ENCODE measurements at regions not wholly inside any gene's neighbourhood (a gene's known extent, or its start where the extent isn't known, plus 50 kb on each side); places are given as distances from the start of the nearest gene placed in this dataset.

- no peaks in the 10 kb centered on the region for H3K27me3 ChIP-seq (ENCODE audit: insufficient read depth, low read length)
- H3K4me3 ChIP-seq (ENCODE audit: low read length), result no peak overlapping the region
- H3K4me1 ChIP-seq (ENCODE audit: insufficient read depth, low read length), result no peaks in the 10 kb centered on the region
- H3K9me3 ChIP-seq (ENCODE audit: low read depth, low read length), result no peaks in the 10 kb centered on the region
Measured at GRCh38 chr1:38114241-38115026, 67.8 kb upstream of the POU3F1 start.

DNA sequence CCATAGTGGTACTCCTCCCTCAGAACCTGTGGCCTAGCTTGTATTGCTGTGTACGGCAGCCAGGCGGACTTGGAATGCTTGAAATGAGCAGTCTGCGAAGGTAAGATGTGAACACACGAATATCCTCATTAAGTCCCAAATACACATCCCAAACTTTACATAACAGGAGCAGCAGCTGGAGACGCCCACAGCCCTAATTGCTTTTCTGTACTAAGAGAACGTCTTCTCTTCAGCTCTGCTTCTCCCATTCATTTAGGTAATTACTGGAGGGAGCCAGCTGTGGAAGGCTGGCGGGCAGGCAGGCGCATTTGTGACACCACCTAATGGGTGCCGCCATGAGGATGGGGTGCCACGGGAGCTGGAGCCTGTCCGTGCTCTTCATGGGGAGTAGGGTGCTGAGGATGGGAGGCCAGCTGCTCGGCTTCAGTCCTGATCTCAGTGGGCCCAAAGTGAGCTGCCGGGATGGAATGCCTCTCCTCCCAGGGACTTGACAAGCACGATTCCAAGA, 66.6 kb upstream of the POU3F1 start:
- no peaks in the 10 kb centered on the region for H3K27me3 ChIP-seq (ENCODE audit: insufficient read depth, low read length)
- H3K4me1 ChIP-seq (ENCODE audit: insufficient read depth, low read length), result no peaks in the 10 kb centered on the region
- no peaks in the 10 kb centered on the region for H3K9me3 ChIP-seq (ENCODE audit: low read depth, low read length)
- H3K4me3 ChIP-seq (ENCODE audit: low read length), result no peak overlapping the region

GRCh38 chr1:38111589-38111988, 65.0 kb upstream of the POU3F1 start:
- H3K4me1 ChIP-seq (ENCODE audit: insufficient read depth, low read length), result no peaks in the 10 kb centered on the region
- no peaks in the 10 kb centered on the region for H3K9me3 ChIP-seq (ENCODE audit: low read depth, low read length)
- H3K27me3 ChIP-seq (ENCODE audit: insufficient read depth, low read length), result no peaks in the 10 kb centered on the region
- no peak overlapping the region for H3K4me3 ChIP-seq (ENCODE audit: low read length)

DNA sequence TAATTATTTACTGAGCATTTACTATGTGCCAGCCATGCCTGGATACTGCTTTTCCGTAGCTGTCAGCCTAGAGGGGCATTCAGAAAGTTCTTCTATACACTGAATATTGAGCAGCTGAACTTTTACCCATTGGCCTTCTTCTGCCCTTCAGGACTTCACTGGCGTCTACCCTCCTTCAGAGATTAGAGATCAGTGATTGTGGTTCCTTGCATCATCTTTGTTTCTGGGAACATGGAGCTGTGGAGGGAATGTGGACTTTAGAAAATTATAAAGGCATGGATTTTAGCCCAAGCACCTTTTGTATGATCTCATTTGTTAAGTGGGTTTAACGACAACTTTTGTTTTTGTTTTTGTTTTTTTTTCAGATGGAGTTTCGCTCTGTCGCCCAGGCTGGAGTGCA, 58.7 kb upstream of the POU3F1 start:
- no peaks in the 10 kb centered on the region for H3K9me3 ChIP-seq (ENCODE audit: low read depth, low read length)
- H3K4me1 ChIP-seq (ENCODE audit: insufficient read depth, low read length), result no peaks in the 10 kb centered on the region
- H3K27me3 ChIP-seq (ENCODE audit: insufficient read depth, low read length), result no peaks in the 10 kb centered on the region
- H3K4me3 ChIP-seq (ENCODE audit: low read length), result no peak overlapping the region

- H3K9me3 ChIP-seq (ENCODE audit: low read depth, low read length), result no peaks in the 10 kb centered on the region
- no peak overlapping the region for H3K4me3 ChIP-seq (ENCODE audit: low read length)
- no peaks in the 10 kb centered on the region for H3K27me3 ChIP-seq (ENCODE audit: insufficient read depth, low read length)
- H3K4me1 ChIP-seq (ENCODE audit: insufficient read depth, low read length), result no peaks in the 10 kb centered on the region
Measured at GRCh38 chr1:38102636-38103035, 56.0 kb upstream of the POU3F1 start.

GRCh38 chr1:38101037-38101785, 54.6 kb upstream of the POU3F1 start:
- no peak overlapping the region for H3K4me3 ChIP-seq (ENCODE audit: low read length)
- H3K27me3 ChIP-seq (ENCODE audit: insufficient read depth, low read length), result no peaks in the 10 kb centered on the region
- H3K9me3 ChIP-seq (ENCODE audit: low read depth, low read length), result no peaks in the 10 kb centered on the region
- no peaks in the 10 kb centered on the region for H3K4me1 ChIP-seq (ENCODE audit: insufficient read depth, low read length)

- Histone ChIP-seq H3K9me3 (ENCODE audit: low read depth, low read length) (no peaks in the 10 kb centered on the region), H3K4me3 (ENCODE audit: low read length) (no peak overlapping the region), H3K27me3 (ENCODE audit: insufficient read depth, low read length) (no peaks in the 10 kb centered on the region), H3K4me1 (ENCODE audit: insufficient read depth, low read length) (no peaks in the 10 kb centered on the region)
Measured at GRCh38 chr1:38098101-38098847, 51.7 kb upstream of the POU3F1 start.

- Histone ChIP-seq H3K9me3 (ENCODE audit: low read depth, low read length) (no peaks in the 10 kb centered on the region), H3K27me3 (ENCODE audit: insufficient read depth, low read length) (no peaks in the 10 kb centered on the region), H3K4me1 (ENCODE audit: insufficient read depth, low read length) (no peaks in the 10 kb centered on the region), H3K4me3 (ENCODE audit: low read length) (no peak overlapping the region)
Measured at GRCh38 chr1:38097284-38097898, 50.8 kb upstream of the POU3F1 start.
